H1 (cell line): ENCODE measurements at regions not wholly inside any gene's neighbourhood (a gene's known extent, or its start where the extent isn't known, plus 50 kb on each side); places are given as distances from the start of the nearest gene placed in this dataset.

Experiments used
- CTCF ChIA-PET: fragments of 300-600 bp; sonication (Branson Sonifier 250); formaldehyde crosslinking; loops from one replicate; lab custom pipeline; 2021; ENCODE audit not compliant: partially characterized antibody; lab: Charles Lee
- POLR2A ChIA-PET: fragments of 300-600 bp; sonication (Branson Sonifier 250); formaldehyde crosslinking; loops from one replicate; lab custom pipeline; 2021; ENCODE audit warnings: inconsistent platforms; ENCODE audit not compliant: partially characterized antibody; lab: Charles Lee
- DNase-seq, 2 experiments: peaks; one replicate each; pipeline versions ENCODE4 v3.0.0 to v3.0.0-alpha.2; 2010 to 2022; ENCODE audit warnings: low spot score in 2 of 2, low read depth in 1 of 2, mixed read lengths in 1 of 2
- FAIRE-seq: peaks from 2 replicates; lab custom pipeline; 2011; peaks lifted over from hg19 to GRCh38; lab: Jason Lieb, UNC
- H2AFZ ChIP-seq: 2 replicates; pipeline ENCODE4 v1.8.1; 2012; ENCODE audit warnings: low read length, inconsistent platforms
- H2AK5ac ChIP-seq: 2 replicates; pipeline ENCODE4 v1.6.1; 2013; ENCODE audit warnings: low read depth, low read length
- H2BK120ac ChIP-seq: replicated peaks from 2 replicates; pipeline ENCODE3; 2013; ENCODE audit warnings: low read depth, low read length, inconsistent platforms
- H2BK12ac ChIP-seq: 2 replicates; pipeline ENCODE4 v1.6.1; 2013; ENCODE audit warnings: low read depth, low read length
- H2BK15ac ChIP-seq: 2 replicates; pipeline ENCODE4 v1.6.1; 2013; ENCODE audit warnings: low read length
- H2BK20ac ChIP-seq: 2 replicates; pipeline ENCODE4 v1.6.1; 2013; ENCODE audit warnings: low read length
- H2BK5ac ChIP-seq: 2 replicates; pipeline ENCODE4 v1.6.1; 2013; ENCODE audit warnings: low read depth, low read length
- H3K14ac ChIP-seq: 2 replicates; pipeline ENCODE4 v1.6.1; 2013; ENCODE audit warnings: inconsistent platforms; ENCODE audit not compliant: insufficient read length
- H3K18ac ChIP-seq: 2 replicates; pipeline ENCODE4 v1.6.1; 2013; ENCODE audit warnings: low read length; ENCODE audit errors: extremely low read depth
- H3K23ac ChIP-seq: 2 replicates; pipeline ENCODE4 v1.6.1; 2013; ENCODE audit warnings: inconsistent platforms; ENCODE audit not compliant: insufficient read length
- H3K23me2 ChIP-seq: 2 replicates; pipeline ENCODE4 v1.6.1; 2013; ENCODE audit warnings: low read depth, low read length
- H3K27ac ChIP-seq: 2 replicates; pipeline ENCODE4 v1.6.1; 2011; ENCODE audit warnings: low read depth, low read length, inconsistent platforms
- H3K27me3 ChIP-seq, 4 experiments: replicated peaks in 1 of 4; 1 replicate in 1 of 4; 2 replicates in 3 of 4; pipeline versions ENCODE4 v1.6.1 to v1.8.1; 2011 to 2013; ENCODE audit warnings: low read length in 3 of 4, mild to moderate bottlenecking in 3 of 4, inconsistent platforms in 2 of 4, mixed read lengths in 2 of 4, moderate library complexity in 1 of 4; ENCODE audit not compliant: control insufficient read depth in 3 of 4, insufficient read depth in 3 of 4; ENCODE audit errors: extremely low read depth in 1 of 4
- H3K36me3 ChIP-seq, 4 experiments: 2 replicates each; pipeline versions ENCODE4 v1.6.1 to v1.8.1; 2011 to 2013; ENCODE audit warnings: mild to moderate bottlenecking in 4 of 4, low read length in 3 of 4, moderate library complexity in 2 of 4, control low read depth in 1 of 4, inconsistent platforms in 1 of 4; ENCODE audit not compliant: insufficient read depth in 4 of 4, control insufficient read depth in 2 of 4
- H3K4ac ChIP-seq: replicated peaks from 2 replicates; pipeline ENCODE3; 2013; ENCODE audit warnings: low read length, low read depth, mixed read lengths, inconsistent platforms; ENCODE audit not compliant: insufficient read length
- H3K4me1 ChIP-seq, 4 experiments: replicated peaks in 1 of 4; 1 replicate in 1 of 4; 2 replicates in 3 of 4; pipeline versions ENCODE4 v1.6.1 to v1.8.1; 2011 to 2013; ENCODE audit warnings: low read length in 3 of 4, inconsistent platforms in 2 of 4, mixed read lengths in 1 of 4; ENCODE audit not compliant: insufficient read depth in 4 of 4, control insufficient read depth in 3 of 4
- H3K4me2 ChIP-seq, 2 experiments: 2 replicates each; pipeline versions ENCODE4 v1.6.1 to v1.8.1; 2011 to 2013; ENCODE audit warnings: low read depth in 2 of 2, low read length in 2 of 2, control low read depth in 1 of 2, inconsistent platforms in 1 of 2, mild to moderate bottlenecking in 1 of 2; ENCODE audit not compliant: insufficient read depth in 1 of 2
- H3K4me3 ChIP-seq, 4 experiments: fragments of 200-600, 300-600 bp in 1 of 4; sonication (generic), shearing (Covaris generic), sonication (Bioruptor Twin) in 1 of 4; 2 replicates each; pipeline versions ENCODE4 v1.5.1 to v1.8.1; 2011 to 2016; ENCODE audit warnings: low read length in 4 of 4, low read depth in 3 of 4, control low read depth in 2 of 4, inconsistent platforms in 2 of 4, mild to moderate bottlenecking in 2 of 4, mixed read lengths in 1 of 4, moderate library complexity in 1 of 4; ENCODE audit not compliant: insufficient read depth in 2 of 4; ENCODE audit errors: extremely low read depth in 1 of 4
- H3K56ac ChIP-seq: replicated peaks from 2 replicates; pipeline ENCODE3; 2013; ENCODE audit warnings: low read depth, mild to moderate bottlenecking, mixed read lengths, low read length, inconsistent platforms; ENCODE audit not compliant: insufficient read length
- H3K79me1 ChIP-seq: 2 replicates; pipeline ENCODE4 v1.6.1; 2013; ENCODE audit warnings: low read depth, low read length, control low read depth
- H3K79me2 ChIP-seq, 2 experiments: 2 replicates each; pipeline versions ENCODE4 v1.6.1 to v1.8.1; 2012 to 2013; ENCODE audit warnings: low read length in 2 of 2, mild to moderate bottlenecking in 2 of 2, inconsistent platforms in 1 of 2; ENCODE audit not compliant: insufficient read depth in 2 of 2, control insufficient read depth in 1 of 2
- H3K9ac ChIP-seq, 4 experiments: replicated peaks in 1 of 4; 1 replicate in 1 of 4; 2 replicates in 3 of 4; pipeline versions ENCODE4 v1.6.1 to v1.8.1; 2011 to 2013; ENCODE audit warnings: low read depth in 3 of 4, low read length in 3 of 4, control low read depth in 2 of 4, mild to moderate bottlenecking in 2 of 4, moderate library complexity in 2 of 4, inconsistent platforms in 1 of 4; ENCODE audit errors: extremely low read depth in 1 of 4
- H3K9me3 ChIP-seq, 2 experiments: 2 replicates each; pipeline versions ENCODE4 v1.6.1 to v1.8.1; 2012 to 2013; ENCODE audit warnings: mild to moderate bottlenecking in 2 of 2, moderate library complexity in 2 of 2, control low read depth in 1 of 2, inconsistent platforms in 1 of 2, low read depth in 1 of 2, low read length in 1 of 2, mixed read lengths in 1 of 2; ENCODE audit not compliant: insufficient read depth in 2 of 2
- H4K20me1 ChIP-seq, 2 experiments: replicated peaks in 1 of 2; 2 replicates each; pipeline versions ENCODE3 to v1.8.1; 2011 to 2013; ENCODE audit warnings: inconsistent platforms in 2 of 2, low read length in 2 of 2, mild to moderate bottlenecking in 1 of 2; ENCODE audit not compliant: insufficient read depth in 2 of 2, control insufficient read depth in 1 of 2
- H4K5ac ChIP-seq: 2 replicates; pipeline ENCODE4 v1.6.1; 2013; ENCODE audit warnings: low read length, low read depth, mixed read lengths, inconsistent platforms; ENCODE audit not compliant: insufficient read length
- H4K8ac ChIP-seq: 2 replicates; pipeline ENCODE4 v1.8.0; 2013; ENCODE audit warnings: mild to moderate bottlenecking, moderate library complexity, low read length, inconsistent platforms; ENCODE audit not compliant: insufficient read depth; ENCODE audit errors: extremely low read depth
- H4K91ac ChIP-seq: replicated peaks from 2 replicates; pipeline ENCODE3; 2013; ENCODE audit warnings: low read length, mixed read lengths, inconsistent platforms; ENCODE audit not compliant: insufficient read length
- CBX5 ChIP-seq: fragments of 300-800, 300-1000 bp; sonication (generic); IDR thresholded peaks from 2 replicates; pipeline ENCODE4 v1.7.1; 2016; ENCODE audit warnings: antibody characterized with exemption, low read length, low read depth
- CHD2 ChIP-seq: IDR thresholded peaks from 2 replicates; pipeline ENCODE4 v1.6.1; 2012; ENCODE audit warnings: low read length, improper control_type of control experiment
- JUND ChIP-seq: IDR thresholded peaks from 2 replicates; pipeline ENCODE4 v1.6.1; 2011; ENCODE audit warnings: mild to moderate bottlenecking, improper control_type of control experiment, low read length
- WGBS, 2 experiments: shearing (Covaris generic) in 1 of 2; methylation state at CpG; one replicate each; pipeline versions ENCODE4 v1.1.6 to v1.1.7; 2013 to 2015; ENCODE audit warnings: low lambda C conversion rate in 2 of 2, mixed read lengths in 2 of 2, inconsistent platforms in 1 of 2, low coverage in 1 of 2, missing lambda C conversion rate in 1 of 2; ENCODE audit not compliant: insufficient replicate concordance in 2 of 2, insufficient coverage in 1 of 2, insufficient read length in 1 of 2; ENCODE audit errors: extremely low coverage in 1 of 2, missing lambda C conversion rate in 1 of 2; 5-methylcytosine and 5-hydroxymethylcytosine counted together
- TF ChIP-seq, protein P1 (sequence below): IDR thresholded peaks from 2 replicates; pipeline ENCODE4 v1.6.1; 2012; ENCODE audit warnings: inconsistent platforms

- 30% methylated on average over 2 of the region's 2 CpGs; no CpG with 5 or more reads in 1 of the 2 experiments for WGBS, 2 experiments
- FAIRE-seq = no peak
- H2BK15ac ChIP-seq = no peak overlapping the region
Observed at GRCh38 chr2:67828066-67828465, 234.7 kb downstream of the C1D start.

More at GRCh38 chr2:67828066-67828465, 234.7 kb downstream of the C1D start:
- no peak overlapping the region for H2BK20ac ChIP-seq
- H3K23me2 ChIP-seq = no peaks in the 10 kb centered on the region; the same call in 1 of the 2 replicates
- no peak overlapping the region for H3K23ac ChIP-seq
- H3K36me3 ChIP-seq = no peaks in the 10 kb centered on the region
- no peak overlapping the region for H4K8ac ChIP-seq
- POLR2A ChIA-PET = no interaction called here
- no peak overlapping the region for H3K18ac ChIP-seq
- no peak overlapping the region for H3K4ac ChIP-seq
- no peak overlapping the region for H3K27ac ChIP-seq
- TF ChIP-seq, protein P1, sequence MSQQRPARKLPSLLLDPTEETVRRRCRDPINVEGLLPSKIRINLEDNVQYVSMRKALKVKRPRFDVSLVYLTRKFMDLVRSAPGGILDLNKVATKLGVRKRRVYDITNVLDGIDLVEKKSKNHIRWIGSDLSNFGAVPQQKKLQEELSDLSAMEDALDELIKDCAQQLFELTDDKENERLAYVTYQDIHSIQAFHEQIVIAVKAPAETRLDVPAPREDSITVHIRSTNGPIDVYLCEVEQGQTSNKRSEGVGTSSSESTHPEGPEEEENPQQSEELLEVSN = no peak
- TF ChIP-seq CBX5 = no peak
- no peak for TF ChIP-seq JUND
- no peak for TF ChIP-seq CHD2
- no peaks in the 10 kb centered on the region for H4K20me1 ChIP-seq
- H3K4me1 ChIP-seq = no peaks in the 10 kb centered on the region
- no peak for DNase-seq
- H3K56ac ChIP-seq = no peak overlapping the region
- no peak overlapping the region for H2BK120ac ChIP-seq
- no peak overlapping the region for H4K5ac ChIP-seq
- no peak overlapping the region for H3K4me3 ChIP-seq
- no peak overlapping the region for H2AK5ac ChIP-seq
- H3K79me1 ChIP-seq = no peaks in the 10 kb centered on the region
- H3K9me3 ChIP-seq = no peaks in the 10 kb centered on the region
- H3K27me3 ChIP-seq = peaks cover 0 to 1% (median 0%) of the 10 kb centered on the region in 4 experiments; a peak in 1 of 7 replicates
- H3K79me2 ChIP-seq = no peaks in the 10 kb centered on the region
- no peak overlapping the region for H3K4me2 ChIP-seq
- no peak overlapping the region for H2BK5ac ChIP-seq
- H3K14ac ChIP-seq = no peak overlapping the region
- H2AFZ ChIP-seq = no peak overlapping the region
- H3K9ac ChIP-seq = no peak overlapping the region
- CTCF ChIA-PET = interaction anchor here (1.5 kb wide), 1 partner anchor 13 kb away, joined by 3 read pairs; no protein-coding TSS in a partner anchor
- H4K91ac ChIP-seq = no peak overlapping the region
- H2BK12ac ChIP-seq = no peak overlapping the region
